Esophagus squamous epithelium (tissue), 5 donors: ENCODE measurements at regions not wholly inside any gene's neighbourhood (a gene's known extent, or its start where the extent isn't known, plus 50 kb on each side); places are given as distances from the start of the nearest gene placed in this dataset.

Experiments used
- DNase-seq: peaks from one replicate; lab custom pipeline; 2025; lab: John Stamatoyannopoulos, UW
- H3K27ac ChIP-seq, 4 donors: fragments of 200-600 bp; sonication (generic); one replicate each; pipeline ENCODE4 v1.5.1; 2016 to 2019; ENCODE audit warnings: mild to moderate bottlenecking in 1 of 4
- H3K27me3 ChIP-seq, 4 donors: fragments of 200-600 bp; sonication (generic); 1 replicate in 3 of 4; 2 replicates in 1 of 4; pipeline versions ENCODE4 v1.5.1 to v1.6.0; 2017 to 2021; ENCODE audit warnings: antibody characterized with exemption in 1 of 4
- H3K36me3 ChIP-seq, 3 donors: fragments of 200-600 bp; sonication (generic); one replicate each; pipeline ENCODE4 v1.5.1; 2016 to 2019
- H3K4me1 ChIP-seq, 3 donors: fragments of 200-600 bp; sonication (generic); one replicate each; pipeline ENCODE4 v1.5.1; 2017 to 2019
- H3K4me3 ChIP-seq, 4 donors: fragments of 200-600 bp; sonication (generic); 1 replicate in 3 of 4; 2 replicates in 1 of 4; pipeline ENCODE4 v1.5.1; 2016 to 2019; ENCODE audit warnings: mild to moderate bottlenecking in 2 of 4, moderate library complexity in 1 of 4
- H3K9me3 ChIP-seq, 3 donors: fragments of 200-600 bp; sonication (generic); one replicate each; pipeline ENCODE4 v1.5.1; 2016 to 2019
- CTCF ChIP-seq, 6 experiments: fragments of 450-650 bp in 4 of 6; fragments of 200-600 bp in 2 of 6; sonication (generic) in 2 of 6; IDR thresholded peaks; one replicate each; pipeline ENCODE4 v1.5.1; 2016 to 2019; ENCODE audit warnings: antibody characterized with exemption in 6 of 6, mild to moderate bottlenecking in 4 of 6, moderate library complexity in 4 of 6
- POLR2A ChIP-seq, 4 donors: fragments of 450-650 bp; IDR thresholded peaks; one replicate each; pipeline ENCODE4 v1.6.1; 2017; ENCODE audit warnings: antibody characterized with exemption in 4 of 4, mild to moderate bottlenecking in 4 of 4, moderate library complexity in 3 of 4
- WGBS, 2 donors: methylation state at CpG; one replicate each; pipeline ENCODE4 v1.1.5; 2018; 5-methylcytosine and 5-hydroxymethylcytosine counted together
- intact Hi-C: fragments of 100-400 bp; cut with DNase I; formaldehyde crosslinking; loops from one replicate; pipeline ENCODE4 v1.15.0; 2022
- donor health status: DM: yes; HTN: yes; CAD: no.

- Histone ChIP-seq H3K27ac (no peak overlapping the region), H3K9me3 (no peaks in the 10 kb centered on the region), H3K4me1 (no peaks in the 10 kb centered on the region), H3K36me3 (no peaks in the 10 kb centered on the region), H3K4me3 (no peak overlapping the region), H3K27me3 (no peaks in the 10 kb centered on the region)
- intact Hi-C loops, result no loop called here
- TF ChIP-seq CTCF (IDR thresholded peaks at IDR 0.05), result no peak
- TF ChIP-seq POLR2A (IDR thresholded peaks at IDR 0.05), result no peak
- 82 to 95% methylated on average over 7 of the region's 7 CpGs for WGBS, 2 donors
- no peak for DNase-seq
Observed at GRCh38 chr5:124574521-124575436, 171.7 kb downstream of the ZNF608 start.

- no peak overlapping the region for H3K4me3 ChIP-seq
- H3K27ac ChIP-seq, result no peak overlapping the region
Observed at GRCh38 chr5:124572971-124573370, 173.5 kb downstream of the ZNF608 start.

GRCh38 chr5:124570285-124571035 is 176.0 kb downstream of the ZNF608 start:
- Histone ChIP-seq H3K4me3 (no peak overlapping the region), H3K9me3 (no peaks in the 10 kb centered on the region)

More at GRCh38 chr5:124572971-124573370, 173.5 kb downstream of the ZNF608 start:
- intact Hi-C loops, result no loop called here
- TF ChIP-seq CTCF (IDR thresholded peaks at IDR 0.05) (no peak), POLR2A (IDR thresholded peaks at IDR 0.05) (no peak)
- 78 to 84% methylated on average over 5 of the region's 5 CpGs for WGBS, 2 donors
- no peaks in the 10 kb centered on the region for H3K36me3 ChIP-seq
- H3K27me3 ChIP-seq, result no peaks in the 10 kb centered on the region
- H3K9me3 ChIP-seq, result no peaks in the 10 kb centered on the region
- no peaks in the 10 kb centered on the region for H3K4me1 ChIP-seq
- DNase-seq, result no peak

GRCh38 chr5:124566875-124567450 is 179.5 kb downstream of the ZNF608 start:
- Histone ChIP-seq H3K4me1 (no peaks in the 10 kb centered on the region), H3K9me3 (no peaks in the 10 kb centered on the region), H3K4me3 (no peak overlapping the region), H3K27me3 (no peaks in the 10 kb centered on the region), H3K27ac (no peak overlapping the region), H3K36me3 (no peaks in the 10 kb centered on the region)
- no peak for DNase-seq
- intact Hi-C loops, result no loop called here
- 90 to 93% methylated on average over 7 of the region's 7 CpGs for WGBS, 2 donors
- TF ChIP-seq CTCF (IDR thresholded peaks at IDR 0.05) (no peak), POLR2A (IDR thresholded peaks at IDR 0.05) (no peak)

More at GRCh38 chr5:124570285-124571035, 176.0 kb downstream of the ZNF608 start:
- H3K27me3 ChIP-seq, result no peaks in the 10 kb centered on the region
- no peaks in the 10 kb centered on the region for H3K36me3 ChIP-seq
- TF ChIP-seq POLR2A (IDR thresholded peaks at IDR 0.05) (no peak), CTCF (IDR thresholded peaks at IDR 0.05) (no peak)
- WGBS, 2 donors, result 52 to 64% methylated on average over 9 of the region's 9 CpGs
- no peak overlapping the region for H3K27ac ChIP-seq
- no peak for DNase-seq
- intact Hi-C loops, result no loop called here
- H3K4me1 ChIP-seq, result no peaks in the 10 kb centered on the region
